Astrocyte of the spinal cord (primary cell): ENCODE measurements at regions not wholly inside any gene's neighbourhood (a gene's known extent, or its start where the extent isn't known, plus 50 kb on each side); places are given as distances from the start of the nearest gene placed in this dataset.
A peak's percentile ranks its signal among the peaks of the same experiment; 100 is the strongest.

Source experiments
- DNase-seq: peaks from one replicate; pipeline ENCODE4 v3.0.0; 2011; ENCODE audit warnings: low read depth, low spot score
- H3K4me3 ChIP-seq: 2 replicates; pipeline ENCODE4 v1.5.1; 2011; ENCODE audit warnings: low read depth, mild to moderate bottlenecking, low read length, moderate library complexity
- in situ Hi-C: cut with HindIII; loops from 2 replicates; pipeline ENCODE4 v1.10.0; 2017; ENCODE audit warnings: low sequenced_read_pairs
- TF ChIP-seq, protein P1 (sequence below): IDR thresholded peaks from 2 replicates; pipeline ENCODE4 v1.5.1; 2012; ENCODE audit warnings: low read depth, mild to moderate bottlenecking, low read length, inconsistent platforms

DNA sequence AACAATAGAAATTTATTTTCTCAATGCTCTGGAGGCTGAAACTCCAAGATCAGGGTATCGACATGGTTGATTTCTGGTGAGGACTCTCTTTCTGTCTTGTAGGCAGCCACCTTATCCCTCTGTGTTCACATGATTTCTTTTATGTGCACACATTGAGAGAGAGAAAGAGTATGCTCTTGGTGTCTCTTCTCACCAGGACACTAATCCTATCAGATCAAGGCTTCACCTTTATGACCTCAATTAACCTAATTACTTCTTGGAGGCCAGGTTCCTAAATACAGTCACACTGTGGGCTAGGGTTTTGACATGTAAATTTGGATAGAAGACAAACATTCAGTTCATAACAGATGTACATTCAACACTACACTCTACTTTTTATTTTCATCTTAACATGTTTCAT lies 1094.2 kb upstream of the ADGRL2 start:
- no peak for DNase-seq
- H3K4me3 ChIP-seq: no peak overlapping the region
- in situ Hi-C loops: no loop called here
- TF ChIP-seq, protein P1, sequence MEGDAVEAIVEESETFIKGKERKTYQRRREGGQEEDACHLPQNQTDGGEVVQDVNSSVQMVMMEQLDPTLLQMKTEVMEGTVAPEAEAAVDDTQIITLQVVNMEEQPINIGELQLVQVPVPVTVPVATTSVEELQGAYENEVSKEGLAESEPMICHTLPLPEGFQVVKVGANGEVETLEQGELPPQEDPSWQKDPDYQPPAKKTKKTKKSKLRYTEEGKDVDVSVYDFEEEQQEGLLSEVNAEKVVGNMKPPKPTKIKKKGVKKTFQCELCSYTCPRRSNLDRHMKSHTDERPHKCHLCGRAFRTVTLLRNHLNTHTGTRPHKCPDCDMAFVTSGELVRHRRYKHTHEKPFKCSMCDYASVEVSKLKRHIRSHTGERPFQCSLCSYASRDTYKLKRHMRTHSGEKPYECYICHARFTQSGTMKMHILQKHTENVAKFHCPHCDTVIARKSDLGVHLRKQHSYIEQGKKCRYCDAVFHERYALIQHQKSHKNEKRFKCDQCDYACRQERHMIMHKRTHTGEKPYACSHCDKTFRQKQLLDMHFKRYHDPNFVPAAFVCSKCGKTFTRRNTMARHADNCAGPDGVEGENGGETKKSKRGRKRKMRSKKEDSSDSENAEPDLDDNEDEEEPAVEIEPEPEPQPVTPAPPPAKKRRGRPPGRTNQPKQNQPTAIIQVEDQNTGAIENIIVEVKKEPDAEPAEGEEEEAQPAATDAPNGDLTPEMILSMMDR: no peak

DNA sequence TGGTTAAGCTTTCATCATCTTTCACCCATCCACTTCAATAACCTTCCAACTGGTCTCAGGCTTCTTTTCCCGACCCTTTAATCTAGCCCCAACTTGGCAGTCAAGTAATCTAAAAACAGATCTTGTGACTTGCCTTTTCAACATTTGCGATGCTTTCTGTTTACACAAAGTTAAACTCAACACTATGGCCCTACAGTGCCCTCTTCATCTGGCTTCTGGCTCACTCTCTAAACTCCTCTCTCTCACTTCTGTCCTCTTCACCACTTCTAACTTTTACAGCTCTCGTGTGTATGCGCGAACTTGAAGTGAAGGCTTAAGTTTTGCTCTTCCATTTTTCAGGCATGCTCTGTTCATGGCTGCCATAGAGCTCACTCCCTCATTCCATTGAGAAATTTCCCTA lies 1122.3 kb upstream of the ADGRL2 start:
- in situ Hi-C loops: no loop called here

DNA sequence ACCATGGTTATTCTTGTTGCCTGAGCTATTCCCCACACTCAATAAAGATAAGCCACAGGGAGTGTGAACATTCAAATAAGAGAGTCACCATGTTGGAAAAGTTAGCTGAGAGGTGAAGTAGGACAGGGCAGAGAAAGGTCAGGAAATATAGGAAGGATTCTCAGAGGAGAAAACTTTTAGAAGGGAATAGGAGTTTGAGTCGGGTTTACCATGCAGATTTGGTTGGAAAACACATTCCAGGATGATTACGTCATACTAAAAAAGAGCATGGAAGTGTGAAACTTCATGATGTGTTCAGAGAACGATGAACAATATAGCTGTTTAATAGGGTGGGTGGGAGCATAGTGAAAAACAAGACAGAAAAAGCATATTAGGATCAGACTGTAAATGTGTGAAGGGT lies 1125.3 kb upstream of the ADGRL2 start:
- no peak overlapping the region for H3K4me3 ChIP-seq
- in situ Hi-C loops: no loop called here
- TF ChIP-seq, protein P1: no peak
- peak; percentile 22 for DNase-seq

More for the DNA sequence above, 1122.3 kb upstream of the ADGRL2 start:
- no peak overlapping the region for H3K4me3 ChIP-seq
- TF ChIP-seq, protein P1: no peak
- no peak for DNase-seq

DNA sequence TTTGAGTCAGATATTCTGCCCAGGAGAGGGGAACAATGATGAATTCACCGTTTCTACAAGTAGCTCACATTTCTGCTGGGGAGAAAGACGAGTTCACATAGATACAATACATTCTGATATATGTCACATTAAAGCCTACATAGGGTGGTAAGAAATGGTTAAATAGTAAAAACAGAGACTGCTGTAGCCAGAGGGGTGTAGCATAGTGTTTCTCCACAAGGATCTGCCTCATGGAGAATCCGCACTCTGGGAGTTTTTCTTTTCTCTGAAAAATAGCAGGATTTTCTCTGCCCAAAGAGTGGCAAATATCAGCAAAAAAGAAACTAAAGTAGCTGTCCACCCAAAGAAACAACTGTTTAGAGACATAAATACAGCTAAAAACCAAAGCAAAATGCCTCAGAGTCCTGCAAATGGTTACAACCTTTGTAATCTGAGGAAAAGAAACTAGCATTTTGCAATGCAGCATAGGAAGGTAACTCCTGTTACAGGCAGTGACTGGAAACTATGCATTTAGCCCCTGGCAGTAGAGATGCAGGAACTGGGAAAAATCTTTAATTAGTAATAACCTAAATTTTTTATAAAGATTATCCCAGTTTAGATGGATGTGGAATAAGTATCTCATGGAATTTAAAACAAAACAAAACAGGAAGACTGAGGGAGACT lies 1126.7 kb upstream of the ADGRL2 start:
- no peak overlapping the region for H3K4me3 ChIP-seq
- no peak for DNase-seq
- TF ChIP-seq, protein P1: no peak
- in situ Hi-C loops: no loop called here

DNA sequence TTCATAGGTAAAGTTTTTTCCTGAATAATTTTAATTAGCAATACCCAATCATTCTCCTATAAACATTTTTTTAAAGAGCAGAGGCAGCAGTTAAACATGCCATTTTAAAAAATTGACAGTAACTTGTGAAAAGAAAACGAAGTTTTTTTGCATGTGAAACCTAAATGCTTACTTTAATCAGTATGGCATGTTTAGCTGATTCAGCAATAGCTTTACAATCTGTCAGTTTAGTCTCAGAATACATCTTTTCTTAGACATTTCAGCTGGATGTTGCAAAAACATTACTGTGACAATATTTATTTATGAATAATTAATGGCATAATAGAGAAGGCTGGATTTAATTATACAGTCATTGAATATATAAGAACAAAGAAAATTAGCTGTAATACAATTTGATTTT lies 1132.4 kb upstream of the ADGRL2 start:
- in situ Hi-C loops: no loop called here
- TF ChIP-seq, protein P1: no peak
- no peak for DNase-seq
- H3K4me3 ChIP-seq: no peak overlapping the region

DNA sequence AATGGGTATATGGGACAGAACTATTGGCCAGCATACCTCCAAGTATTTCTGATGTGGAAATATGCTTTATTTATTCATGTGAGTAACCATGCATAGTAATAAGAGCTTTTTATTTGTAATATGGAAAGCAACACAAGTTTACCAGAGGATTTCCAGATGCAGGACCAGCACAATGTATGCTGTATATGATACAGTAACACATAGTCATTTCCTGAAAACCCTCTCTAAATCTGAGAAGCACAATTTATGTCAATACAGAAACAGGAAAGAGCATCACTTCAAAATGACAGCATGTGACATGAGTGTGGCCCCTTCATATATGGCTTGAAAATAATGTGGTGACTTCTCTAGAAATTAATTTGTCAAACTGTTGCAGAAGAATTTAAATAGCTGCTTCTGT lies 1134.7 kb upstream of the ADGRL2 start:
- DNase-seq: no peak

More for the DNA sequence above, 1134.7 kb upstream of the ADGRL2 start:
- TF ChIP-seq, protein P1: no peak
- in situ Hi-C loops: no loop called here
- H3K4me3 ChIP-seq: no peak overlapping the region
